HG02938 (cell line): ENCODE measurements at regions not wholly inside any gene's neighbourhood (a gene's known extent, or its start where the extent isn't known, plus 50 kb on each side); places are given as distances from the start of the nearest gene placed in this dataset.
"Not testable (repeated sequence)": the region's sequence is repeated elsewhere in the genome, so short reads cannot be mapped to it uniquely, and the experiment has no call there.

ENCODE experiments used
- ATAC-seq: cut with Tn5 transposase; IDR thresholded peaks from one replicate; pipeline ENCODE4 v1.9.1; 2021; ENCODE audit warnings: mild to moderate bottlenecking, moderate library complexity; ENCODE audit not compliant: unreplicated experiment

- ATAC-seq: no peak
These were observed 61.7 kb downstream of the NPS start for GRCh38 chr10:127610816-127611215.

- ATAC-seq: no peak
These were observed 65.4 kb downstream of the NPS start for GRCh38 chr10:127614484-127615017.

GRCh38 chr10:127618797-127619196 lies 69.7 kb downstream of the NPS start:
- no peak for ATAC-seq

GRCh38 chr10:127619546-127620325 lies 70.6 kb downstream of the NPS start:
- no peak for ATAC-seq

- ATAC-seq: no peak
These were observed 86.8 kb downstream of the NPS start for GRCh38 chr10:127635882-127636281.

GRCh38 chr10:127648885-127649284 lies 88.1 kb upstream of the FOXI2 start:
- ATAC-seq: no peak

GRCh38 chr10:127649642-127650041 lies 87.3 kb upstream of the FOXI2 start:
- ATAC-seq: no peak

- ATAC-seq: no peak
These were observed 79.9 kb upstream of the FOXI2 start for GRCh38 chr10:127657056-127657455.

GRCh38 chr10:127676430-127676829 lies 60.6 kb upstream of the FOXI2 start:
- ATAC-seq: not testable (repeated sequence)

- ATAC-seq: no peak
These were observed 58.9 kb upstream of the FOXI2 start for GRCh38 chr10:127678091-127678490.

- ATAC-seq: peak; percentile 47
These were observed 57.2 kb upstream of the FOXI2 start for GRCh38 chr10:127679642-127680255.
